A549 (cell line): ENCODE measurements at regions not wholly inside any gene's neighbourhood (a gene's known extent, or its start where the extent isn't known, plus 50 kb on each side); places are given as distances from the start of the nearest gene placed in this dataset.

ENCODE experiments used
- ATAC-seq, 2 experiments: fragments of 200-7000 bp in 1 of 2; fragments of >200 bp in 1 of 2; cut with Nextera tagmentation in 1 of 2; cut with Tn5 transposase in 1 of 2; 3 replicates each; pipeline versions ENCODE4 v1.8.0 to v1.9.1; 2018 to 2020; ENCODE audit warnings: mild to moderate bottlenecking in 1 of 2, moderate library complexity in 1 of 2
- CTCF ChIA-PET: fragments of 300-600 bp; sonication (Branson Sonifier 250); formaldehyde crosslinking; extraction: SDS; loops from one replicate; lab custom pipeline; 2021; ENCODE audit warnings: antibody characterized with exemption, inconsistent platforms; lab: Yijun Ruan, JAX
- POLR2A ChIA-PET: fragments of 350-600 bp; formaldehyde crosslinking; extraction: SDS; loops from one replicate; lab custom pipeline; 2021; ENCODE audit warnings: antibody characterized with exemption, inconsistent platforms; lab: Yijun Ruan, JAX
- DNase-seq, 2 experiments: peaks; one replicate each; pipeline versions ENCODE4 v3.0.0 to v3.0.0-alpha.2; 2011 to 2016; ENCODE audit warnings: low read depth in 1 of 2, low spot score in 1 of 2
- FAIRE-seq: peaks from 2 replicates; lab custom pipeline; 2011; peaks lifted over from hg19 to GRCh38; lab: Jason Lieb, UNC
- H3K27ac ChIP-seq, 2 experiments: fragments of >200 bp; sonication (Bioruptor Twin); formaldehyde crosslinking; 3 replicates each; pipeline ENCODE4 v1.5.1; 2016 to 2017
- H3K4me1 ChIP-seq: fragments of >200 bp; sonication (Bioruptor Twin); formaldehyde crosslinking; 3 replicates; pipeline ENCODE4 v1.6.1; 2016
- H3K4me2 ChIP-seq: fragments of >200 bp; sonication (Bioruptor Twin); formaldehyde crosslinking; 3 replicates; pipeline ENCODE4 v1.6.1; 2016
- H3K4me3 ChIP-seq: fragments of >200 bp; sonication (Bioruptor Twin); formaldehyde crosslinking; 3 replicates; pipeline ENCODE4 v1.5.1; 2016
- H3K9me3 ChIP-seq: fragments of >200 bp; sonication (Bioruptor Twin); formaldehyde crosslinking; 3 replicates; pipeline ENCODE4 v1.6.1; 2016
- BHLHE40 ChIP-seq: IDR thresholded peaks from 2 replicates; pipeline ENCODE4 v1.6.1; 2012; ENCODE audit warnings: low read depth, low read length, inconsistent platforms
- CBX2 ChIP-seq: fragments of 200-600 bp; sonication (generic); IDR thresholded peaks from 2 replicates; pipeline ENCODE4 v1.6.1; 2016; ENCODE audit warnings: low read depth, mild to moderate bottlenecking, borderline replicate concordance
- CBX8 ChIP-seq: fragments of 200-600 bp; sonication (generic); IDR thresholded peaks from 2 replicates; pipeline ENCODE4 v1.6.1; 2016
- GATA3 ChIP-seq: IDR thresholded peaks from 2 replicates; pipeline ENCODE4 v1.6.1; 2012; ENCODE audit warnings: borderline replicate concordance
- HDAC2 ChIP-seq: fragments of 200-600 bp; sonication (generic); IDR thresholded peaks from 2 replicates; pipeline ENCODE4 v1.6.1; 2016
- HOXB13 ChIP-seq: fragments of 250-450 bp; sonication (Bioruptor Pico); IDR thresholded peaks from 2 replicates; pipeline ENCODE4 v1.5.0; 2020; ENCODE audit warnings: low read depth, mild to moderate bottlenecking, moderate library complexity
- JUNB ChIP-seq: fragments of >200 bp; sonication (Bioruptor Twin); formaldehyde crosslinking; IDR thresholded peaks from 2 replicates; pipeline ENCODE4 v1.6.1; 2016
- KDM5A ChIP-seq: fragments of 200-600 bp; sonication (generic); IDR thresholded peaks from 2 replicates; pipeline ENCODE4 v1.6.1; 2016; ENCODE audit warnings: antibody characterized with exemption, mild to moderate bottlenecking
- NFE2L2 ChIP-seq: fragments of 150-350 bp; conservative IDR thresholded peaks from 2 replicates; pipeline ENCODE4 v1.6.1; 2014; ENCODE audit warnings: low read length
- NPAS2 ChIP-seq: fragments of 250-450 bp; sonication (Bioruptor Pico); IDR thresholded peaks from 2 replicates; pipeline ENCODE4 v1.8.0; 2022; ENCODE audit warnings: mild to moderate bottlenecking, moderate library complexity, borderline replicate concordance
- PBX3 ChIP-seq: IDR thresholded peaks from 2 replicates; pipeline ENCODE4 v1.6.1; 2012
- RAD21 ChIP-seq, 2 experiments: fragments of >200 bp in 1 of 2; sonication (Bioruptor Twin) in 1 of 2; formaldehyde crosslinking in 1 of 2; IDR thresholded peaks in 1 of 2; conservative IDR thresholded peaks in 1 of 2; 2 replicates in 1 of 2; 3 replicates in 1 of 2; pipeline ENCODE4 v1.6.1; 2012 to 2018; ENCODE audit warnings: inconsistent platforms in 1 of 2
- RCOR1 ChIP-seq: fragments of 150-350 bp; IDR thresholded peaks from 2 replicates; pipeline ENCODE4 v1.6.1; 2014; ENCODE audit warnings: antibody characterized with exemption, low read length, low read depth
- WGBS: methylation state at CpG from one replicate; pipeline ENCODE4 v1.1.6; 2017; ENCODE audit errors: missing lambda C conversion rate; 5-methylcytosine and 5-hydroxymethylcytosine counted together
- TF ChIP-seq, protein P1 (sequence below): fragments of 200-600 bp; sonication (generic); IDR thresholded peaks from 2 replicates; pipeline ENCODE4 v1.6.1; 2016; ENCODE audit warnings: antibody characterized with exemption, mild to moderate bottlenecking, moderate library complexity
- TF ChIP-seq, protein P2 (sequence below): IDR thresholded peaks from 2 replicates; pipeline ENCODE4 v1.6.1; 2012; ENCODE audit warnings: low read depth, borderline replicate concordance
- TF ChIP-seq, protein P3 (sequence below): fragments of 450-650 bp; IDR thresholded peaks from 2 replicates; pipeline ENCODE4 v1.6.1; 2014; ENCODE audit warnings: antibody characterized with exemption
- TF ChIP-seq, protein P4 (sequence below): IDR thresholded peaks from 2 replicates; pipeline ENCODE4 v1.6.1; 2012

- TF ChIP-seq BHLHE40 (no peak), HDAC2 (no peak), GATA3 (no peak)
These were observed 98.2 kb upstream of the DTNA start (continued) for GRCh38 chr18:34611904-34612303.

- no peak overlapping the region for H3K27ac ChIP-seq
- WGBS, result 3% methylated on average over 5 of the region's 5 CpGs
- ChIA-PET CTCF (no interaction called here), POLR2A (no interaction called here)
- no peaks in the 10 kb centered on the region for H3K4me1 ChIP-seq
- DNase-seq (no peak), FAIRE-seq (no peak), ATAC-seq (no peak)
- H3K9me3 ChIP-seq, result no peaks in the 10 kb centered on the region
- H3K4me2 ChIP-seq, result no peak overlapping the region
- TF ChIP-seq, protein P1, sequence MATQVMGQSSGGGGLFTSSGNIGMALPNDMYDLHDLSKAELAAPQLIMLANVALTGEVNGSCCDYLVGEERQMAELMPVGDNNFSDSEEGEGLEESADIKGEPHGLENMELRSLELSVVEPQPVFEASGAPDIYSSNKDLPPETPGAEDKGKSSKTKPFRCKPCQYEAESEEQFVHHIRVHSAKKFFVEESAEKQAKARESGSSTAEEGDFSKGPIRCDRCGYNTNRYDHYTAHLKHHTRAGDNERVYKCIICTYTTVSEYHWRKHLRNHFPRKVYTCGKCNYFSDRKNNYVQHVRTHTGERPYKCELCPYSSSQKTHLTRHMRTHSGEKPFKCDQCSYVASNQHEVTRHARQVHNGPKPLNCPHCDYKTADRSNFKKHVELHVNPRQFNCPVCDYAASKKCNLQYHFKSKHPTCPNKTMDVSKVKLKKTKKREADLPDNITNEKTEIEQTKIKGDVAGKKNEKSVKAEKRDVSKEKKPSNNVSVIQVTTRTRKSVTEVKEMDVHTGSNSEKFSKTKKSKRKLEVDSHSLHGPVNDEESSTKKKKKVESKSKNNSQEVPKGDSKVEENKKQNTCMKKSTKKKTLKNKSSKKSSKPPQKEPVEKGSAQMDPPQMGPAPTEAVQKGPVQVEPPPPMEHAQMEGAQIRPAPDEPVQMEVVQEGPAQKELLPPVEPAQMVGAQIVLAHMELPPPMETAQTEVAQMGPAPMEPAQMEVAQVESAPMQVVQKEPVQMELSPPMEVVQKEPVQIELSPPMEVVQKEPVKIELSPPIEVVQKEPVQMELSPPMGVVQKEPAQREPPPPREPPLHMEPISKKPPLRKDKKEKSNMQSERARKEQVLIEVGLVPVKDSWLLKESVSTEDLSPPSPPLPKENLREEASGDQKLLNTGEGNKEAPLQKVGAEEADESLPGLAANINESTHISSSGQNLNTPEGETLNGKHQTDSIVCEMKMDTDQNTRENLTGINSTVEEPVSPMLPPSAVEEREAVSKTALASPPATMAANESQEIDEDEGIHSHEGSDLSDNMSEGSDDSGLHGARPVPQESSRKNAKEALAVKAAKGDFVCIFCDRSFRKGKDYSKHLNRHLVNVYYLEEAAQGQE, result no peak
- TF ChIP-seq RCOR1 (no peak), RAD21 (conservative IDR thresholded peaks at IDR 0.05 in 1 of 2, IDR thresholded peaks at IDR 0.05 in 1 of 2) (no peak)
- TF ChIP-seq, protein P2, sequence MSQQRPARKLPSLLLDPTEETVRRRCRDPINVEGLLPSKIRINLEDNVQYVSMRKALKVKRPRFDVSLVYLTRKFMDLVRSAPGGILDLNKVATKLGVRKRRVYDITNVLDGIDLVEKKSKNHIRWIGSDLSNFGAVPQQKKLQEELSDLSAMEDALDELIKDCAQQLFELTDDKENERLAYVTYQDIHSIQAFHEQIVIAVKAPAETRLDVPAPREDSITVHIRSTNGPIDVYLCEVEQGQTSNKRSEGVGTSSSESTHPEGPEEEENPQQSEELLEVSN, result no peak
- H3K4me3 ChIP-seq, result no peak overlapping the region
These were observed 89.7 kb upstream of the DTNA start for GRCh38 chr18:34620258-34620861.

DNA sequence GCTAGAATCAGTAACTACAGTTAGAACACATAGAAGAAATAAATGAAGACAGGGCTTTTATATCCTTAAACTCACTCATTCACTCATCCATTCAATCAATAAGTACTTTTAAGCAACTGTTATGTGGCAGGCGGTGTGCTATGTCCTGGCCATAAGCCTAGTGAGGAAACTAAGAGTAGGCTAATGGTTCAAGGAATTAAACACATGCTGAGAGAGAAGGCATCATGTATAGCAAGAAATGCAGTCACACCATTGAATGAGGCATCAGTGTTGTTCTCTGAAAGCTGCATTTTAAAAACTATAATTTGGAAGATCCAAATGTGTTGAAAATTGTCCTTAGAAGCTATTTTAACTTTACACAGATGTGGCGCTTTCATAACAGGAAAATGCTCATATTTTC, 86.5 kb upstream of the DTNA start:
- ChIA-PET CTCF (no interaction called here), POLR2A (no interaction called here)
- FAIRE-seq, result no peak

More for the DNA sequence above, 86.5 kb upstream of the DTNA start:
- Histone ChIP-seq H3K4me1 (no peaks in the 10 kb centered on the region), H3K4me3 (no peak overlapping the region), H3K4me2 (no peak overlapping the region), H3K27ac (no peak overlapping the region), H3K9me3 (no peaks in the 10 kb centered on the region)
- DNase-seq (no peak), ATAC-seq (no peak)
- TF ChIP-seq RCOR1, result no peak
- TF ChIP-seq PBX3, result no peak
- TF ChIP-seq, protein P3, sequence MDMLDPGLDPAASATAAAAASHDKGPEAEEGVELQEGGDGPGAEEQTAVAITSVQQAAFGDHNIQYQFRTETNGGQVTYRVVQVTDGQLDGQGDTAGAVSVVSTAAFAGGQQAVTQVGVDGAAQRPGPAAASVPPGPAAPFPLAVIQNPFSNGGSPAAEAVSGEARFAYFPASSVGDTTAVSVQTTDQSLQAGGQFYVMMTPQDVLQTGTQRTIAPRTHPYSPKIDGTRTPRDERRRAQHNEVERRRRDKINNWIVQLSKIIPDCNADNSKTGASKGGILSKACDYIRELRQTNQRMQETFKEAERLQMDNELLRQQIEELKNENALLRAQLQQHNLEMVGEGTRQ, result no peak
- TF ChIP-seq JUNB, result no peak
- TF ChIP-seq HOXB13 (CRISPR knock-in tag), result no peak
- no peak for TF ChIP-seq KDM5A
- TF ChIP-seq, protein P4, sequence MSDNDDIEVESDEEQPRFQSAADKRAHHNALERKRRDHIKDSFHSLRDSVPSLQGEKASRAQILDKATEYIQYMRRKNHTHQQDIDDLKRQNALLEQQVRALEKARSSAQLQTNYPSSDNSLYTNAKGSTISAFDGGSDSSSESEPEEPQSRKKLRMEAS, result no peak
- TF ChIP-seq CBX8, result no peak
- no peak for TF ChIP-seq NPAS2 (CRISPR knock-in tag)
- no peak for TF ChIP-seq CBX2
- no peak for TF ChIP-seq RAD21 (conservative IDR thresholded peaks at IDR 0.05 in 1 of 2, IDR thresholded peaks at IDR 0.05 in 1 of 2)
- TF ChIP-seq NFE2L2, result no peak
- 2% methylated on average over 2 of the region's 2 CpGs for WGBS
